Epidermal melanocyte (primary cell): ENCODE measurements at regions not wholly inside any gene's neighbourhood (a gene's known extent, or its start where the extent isn't known, plus 50 kb on each side); places are given as distances from the start of the nearest gene placed in this dataset.

Experiments used
- DNase-seq: peaks from one replicate; pipeline ENCODE4 v3.0.0; 2011; ENCODE audit warnings: low spot score; ENCODE audit not compliant: insufficient read length

DNA sequence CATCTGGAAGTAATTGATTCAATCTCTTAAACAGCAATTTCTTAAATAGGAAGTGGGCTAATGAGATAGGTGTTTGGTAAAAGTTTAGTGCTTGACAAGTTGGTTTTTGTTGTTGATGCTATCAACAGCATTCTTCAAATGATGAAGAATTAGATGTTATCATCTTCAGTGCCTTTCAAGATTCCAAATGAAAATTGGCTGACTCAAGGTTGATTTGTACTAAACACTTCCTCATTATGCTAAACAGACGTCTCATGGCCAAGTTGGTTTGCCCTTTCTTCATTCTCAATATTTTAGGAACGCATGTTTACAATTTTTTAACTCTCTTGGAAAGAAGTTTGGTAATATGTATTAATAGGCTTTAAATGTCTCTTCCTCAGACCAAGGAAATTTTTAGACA, 86.0 kb downstream of the MID1IP1 start:
- DNase-seq, result no peak

- no peak for DNase-seq
Measured at GRCh38 chrX:38890326-38890725, 89.1 kb downstream of the MID1IP1 start.

GRCh38 chrX:38890963-38891362, 89.7 kb downstream of the MID1IP1 start:
- no peak for DNase-seq

- DNase-seq, result no peak
Measured at GRCh38 chrX:38891641-38892413, 90.6 kb downstream of the MID1IP1 start.

DNA sequence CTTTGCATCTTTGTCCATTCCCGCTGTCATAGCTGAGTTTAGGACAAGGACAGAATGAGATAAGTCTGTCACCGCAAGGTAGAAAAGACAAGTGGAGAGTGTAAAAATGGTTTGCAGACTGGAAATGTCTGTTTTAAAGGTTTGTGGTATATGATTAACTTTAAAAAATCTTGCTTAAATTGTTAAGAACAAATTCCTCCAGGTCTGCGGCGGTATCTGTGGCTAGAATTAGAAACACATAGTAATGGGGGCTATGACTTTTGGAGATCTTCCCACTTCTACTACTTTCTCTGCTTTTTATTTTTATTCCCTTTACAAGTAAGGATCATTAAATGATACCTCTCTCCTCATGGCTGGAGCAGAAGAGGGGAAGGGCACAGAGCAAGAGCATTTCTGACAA, 92.2 kb downstream of the MID1IP1 start:
- no peak for DNase-seq

DNA sequence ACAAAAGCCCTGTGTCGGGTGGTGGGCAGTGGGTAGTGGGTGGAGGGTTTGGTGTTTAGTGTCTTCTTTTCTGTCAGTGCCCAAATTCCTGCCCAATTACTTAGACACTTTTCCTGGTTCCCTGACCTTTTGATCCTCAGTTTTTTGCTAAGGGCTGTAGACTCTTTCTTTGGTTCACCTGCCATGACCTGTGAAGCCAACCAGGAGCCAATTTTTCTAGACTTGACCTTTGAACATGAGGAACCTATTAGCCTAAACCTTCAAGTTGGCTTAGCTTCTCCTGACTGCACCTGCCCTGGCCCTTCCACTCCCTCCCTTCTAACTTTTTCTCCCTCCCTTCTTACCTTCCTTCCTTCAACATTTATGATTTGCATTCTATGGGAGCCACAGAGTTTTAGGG, 94.5 kb downstream of the MID1IP1 start:
- DNase-seq, result no peak

GRCh38 chrX:38896724-38897298, 95.6 kb downstream of the MID1IP1 start:
- no peak for DNase-seq

DNA sequence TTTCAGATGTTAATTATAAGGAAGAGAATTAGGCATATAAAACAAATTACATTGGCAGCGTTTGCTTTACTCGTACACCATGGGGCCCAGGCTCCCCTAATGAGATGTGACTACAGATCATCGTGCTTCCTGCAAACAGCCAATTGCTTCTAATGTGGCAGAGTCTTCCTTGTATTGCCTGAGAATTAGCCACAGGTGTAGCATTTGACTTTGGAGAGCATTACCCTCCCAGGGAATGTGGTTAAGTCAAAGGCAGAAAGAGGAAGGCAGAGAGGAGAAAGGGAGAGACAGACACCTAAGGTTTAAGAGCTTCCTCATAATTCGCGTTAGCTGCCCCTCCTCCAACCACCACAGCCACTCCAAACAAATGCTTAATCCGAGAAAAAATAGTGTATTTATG, 97.0 kb downstream of the MID1IP1 start:
- DNase-seq, result no peak

DNA sequence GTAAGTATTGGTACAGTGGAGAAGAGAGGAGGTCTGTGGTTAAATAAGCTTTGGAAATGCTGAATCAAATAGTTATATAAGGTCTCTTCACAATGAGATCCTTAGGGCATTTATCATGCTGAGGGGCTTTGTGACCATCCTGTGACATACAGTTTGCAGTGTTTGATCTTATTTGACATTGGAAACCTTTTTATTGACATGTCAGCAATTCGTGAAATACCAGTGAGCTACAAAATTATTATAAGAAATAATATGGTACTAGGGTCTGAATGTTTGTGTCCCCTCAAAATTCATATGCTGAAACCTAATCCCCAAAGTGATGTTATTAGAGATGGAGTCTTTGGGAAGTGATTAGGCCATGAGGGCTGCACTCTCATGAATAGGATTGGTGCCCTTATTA, 98.4 kb downstream of the MID1IP1 start:
- DNase-seq, result no peak

GRCh38 chrX:38900719-38901118, 99.5 kb downstream of the MID1IP1 start:
- no peak for DNase-seq

DNA sequence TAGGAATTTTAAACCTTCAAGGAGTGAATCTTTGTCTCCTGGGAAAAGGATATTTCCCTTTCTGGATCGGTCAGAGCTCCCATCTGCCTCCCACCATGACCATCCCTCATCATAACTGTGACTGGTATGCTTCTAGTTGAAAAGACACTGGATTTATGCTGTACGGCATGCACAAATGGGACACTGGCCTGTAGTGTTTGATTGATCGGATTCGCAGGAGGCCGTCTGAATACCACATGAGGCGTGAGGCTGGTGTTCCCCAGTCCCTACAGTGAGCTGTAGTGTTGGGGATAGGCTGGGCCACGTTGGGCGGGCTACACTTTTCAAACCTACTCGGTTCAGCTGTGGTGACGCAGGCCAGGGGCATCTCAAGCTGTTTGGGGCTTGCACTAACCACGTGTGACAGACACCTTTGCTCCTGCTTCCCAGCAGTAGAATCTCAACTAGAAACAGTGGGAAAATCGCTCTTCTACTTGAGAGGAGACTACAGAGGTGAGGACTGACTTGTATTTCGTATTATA, 101.8 kb downstream of the MID1IP1 start:
- no peak for DNase-seq

- DNase-seq, result no peak
Measured at GRCh38 chrX:38916801-38917200, 115.5 kb downstream of the MID1IP1 start.

DNA sequence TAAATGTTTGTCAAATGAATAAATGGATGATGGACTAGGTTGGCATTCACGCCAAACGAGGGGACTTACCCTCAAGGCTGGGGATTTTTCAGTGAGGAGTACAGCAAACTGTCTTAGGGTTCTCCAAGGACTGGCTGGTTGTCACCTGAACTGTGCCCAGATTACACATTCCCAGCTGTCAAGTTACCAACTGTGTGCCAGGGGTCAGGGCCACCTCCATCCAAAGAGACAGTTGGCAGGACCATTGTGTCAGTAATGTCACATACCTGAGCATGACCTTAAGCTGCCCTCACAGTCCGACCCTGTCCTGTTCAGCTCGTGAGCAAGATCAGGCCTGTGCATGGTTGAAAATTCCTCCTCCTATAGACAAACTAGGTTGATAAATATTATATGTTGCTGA, 116.7 kb downstream of the MID1IP1 start:
- no peak for DNase-seq

- DNase-seq, result no peak
Measured at GRCh38 chrX:38919202-38919601, 117.9 kb downstream of the MID1IP1 start.

DNA sequence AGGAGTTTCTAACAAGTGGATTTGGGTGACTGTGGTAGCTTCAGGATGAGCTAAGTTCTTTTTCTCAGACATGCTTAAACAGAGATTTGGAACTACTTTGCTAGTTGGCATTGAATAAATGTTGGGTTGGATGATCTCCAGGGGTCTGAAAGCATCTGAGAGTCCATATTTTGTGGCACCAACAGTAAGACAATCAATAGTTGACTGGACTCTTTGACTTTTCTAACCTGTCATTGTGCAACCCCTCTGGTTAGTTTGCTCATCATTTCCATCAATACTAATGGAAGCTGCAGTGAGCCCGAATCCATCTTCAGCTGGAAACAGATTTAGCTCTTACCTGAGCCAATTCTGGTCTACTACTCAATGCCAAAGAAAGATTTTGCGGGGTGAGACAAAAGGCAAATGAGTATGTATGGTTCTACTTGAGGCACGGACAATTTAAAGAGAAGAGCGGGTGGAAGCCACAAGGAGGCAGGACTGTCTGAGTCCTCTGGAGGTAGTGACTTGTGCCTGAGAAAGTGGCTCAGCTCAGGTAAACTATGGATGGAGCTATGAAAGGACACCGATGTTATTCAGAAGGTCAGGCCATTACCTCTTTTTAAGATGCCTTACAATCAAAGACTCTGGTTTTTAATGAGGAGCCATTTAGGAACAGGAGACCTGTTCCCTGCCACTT, 118.7 kb downstream of the MID1IP1 start:
- no peak for DNase-seq

GRCh38 chrX:38923451-38923969, 122.3 kb downstream of the MID1IP1 start:
- DNase-seq, result no peak

DNA sequence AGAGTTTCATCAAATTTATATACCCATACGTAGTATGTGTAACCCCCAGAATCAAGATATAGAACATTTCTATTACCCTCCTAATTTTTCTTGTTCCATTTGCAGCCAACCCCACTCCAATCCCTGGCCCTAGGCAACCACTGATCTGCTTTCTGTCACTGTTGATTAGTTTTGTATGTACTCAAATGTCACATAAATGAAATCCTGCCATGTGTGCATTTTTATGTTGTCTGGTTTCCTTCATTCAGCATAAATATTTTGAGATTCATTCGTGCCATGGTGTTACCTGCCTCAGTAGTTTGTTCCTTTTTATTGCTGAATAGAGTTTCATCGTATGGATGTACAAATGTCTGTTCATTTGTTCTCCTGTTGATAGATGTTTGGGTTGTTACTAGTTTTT, 126.3 kb downstream of the MID1IP1 start:
- DNase-seq, result no peak

DNA sequence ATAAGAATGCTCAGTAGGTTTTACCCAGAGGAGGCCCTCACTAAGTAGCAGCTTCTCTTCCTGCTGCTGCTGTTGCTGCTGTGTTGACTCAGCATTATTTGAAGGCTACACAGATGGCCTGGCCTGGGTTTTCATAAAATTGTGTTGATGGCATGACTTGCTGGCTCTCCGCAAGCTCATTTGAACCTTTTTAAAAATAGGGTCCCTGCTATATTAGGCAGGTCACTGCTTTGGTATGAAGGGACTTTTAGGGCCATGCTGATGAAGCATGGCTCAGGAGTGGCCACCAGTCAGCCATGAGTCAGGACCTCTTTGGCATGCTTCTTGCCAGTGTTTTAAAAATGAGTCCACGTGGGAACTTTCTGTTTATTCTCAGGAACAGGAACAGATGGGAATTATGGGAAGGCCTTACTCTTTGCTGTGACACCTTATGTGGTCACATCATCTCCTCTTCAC, 128.7 kb downstream of the MID1IP1 start:
- no peak for DNase-seq

- no peak for DNase-seq
Measured at GRCh38 chrX:38930474-38930873, 129.2 kb downstream of the MID1IP1 start.

DNA sequence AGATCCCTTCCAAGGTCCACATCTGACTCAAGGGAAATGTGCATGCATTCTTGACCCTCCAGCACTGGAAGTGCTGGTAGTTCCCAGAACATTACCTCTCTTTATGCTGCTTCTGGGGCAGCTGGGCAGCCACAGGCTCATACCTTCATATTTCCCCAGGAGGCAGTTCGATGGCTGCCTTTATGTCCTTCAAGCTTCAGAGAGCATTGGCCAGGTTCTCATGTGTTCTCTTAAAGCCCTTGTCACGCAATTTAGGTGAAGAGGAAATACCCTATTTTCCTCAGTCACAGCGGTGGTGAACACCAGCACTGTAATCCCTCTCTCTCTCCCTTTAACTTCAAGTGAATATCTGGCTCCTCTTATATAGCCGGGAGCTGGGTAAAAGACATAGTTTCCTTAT, 134.3 kb downstream of the MID1IP1 start:
- DNase-seq, result no peak

DNA sequence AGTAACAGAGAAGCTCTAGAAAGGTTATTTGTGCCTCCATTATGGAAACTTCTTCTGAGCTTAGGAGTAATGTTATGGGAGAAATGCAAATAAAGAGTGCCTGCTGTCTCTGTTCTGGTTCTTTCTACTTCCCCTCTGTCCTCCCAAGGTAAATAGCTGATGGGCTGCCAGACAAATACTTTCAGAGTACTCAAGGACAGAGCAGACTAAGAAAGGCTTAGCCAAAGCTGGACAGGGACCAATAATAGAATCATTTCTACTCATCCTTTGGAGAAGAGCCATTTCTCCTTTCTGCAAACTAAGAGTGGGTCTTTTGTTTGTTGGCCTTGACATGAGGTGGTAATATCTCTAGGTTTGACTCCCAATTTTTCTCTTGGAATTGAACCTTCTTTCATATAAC, 136.1 kb downstream of the MID1IP1 start:
- DNase-seq, result no peak

DNA sequence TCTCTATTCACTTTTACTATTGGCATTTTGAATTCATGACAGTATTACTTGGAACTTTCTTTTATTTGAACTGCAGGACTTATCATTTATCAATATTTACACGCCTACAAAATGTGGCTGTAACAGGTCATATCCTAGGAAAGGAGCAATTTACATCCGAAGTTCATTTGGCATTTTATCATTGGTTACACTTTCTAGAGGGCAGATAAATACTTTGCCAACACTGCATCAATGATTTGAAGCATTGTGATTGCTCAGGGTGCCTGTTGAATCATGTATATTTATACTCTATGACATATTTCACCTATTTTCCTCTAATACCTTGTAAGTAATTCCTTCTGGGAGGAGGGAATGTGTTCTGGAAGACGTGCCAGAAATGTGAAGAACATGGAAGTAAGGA, 136.7 kb downstream of the MID1IP1 start:
- DNase-seq, result no peak
